ENCODE measurements at regions not wholly inside any gene's neighbourhood (a gene's known extent, or its start where the extent isn't known, plus 50 kb on each side); places are given as distances from the start of the nearest gene placed in this dataset.

GRCh38 chr20:1810926-1811620, 84.1 kb upstream of the SIRPA start:
- peak; percentile 48 for DNase-seq (ENCODE audit: low read depth)
- H3K4me3 ChIP-seq (ENCODE audit: control insufficient read depth, low read depth, low read length) = no peak overlapping the region
- no peak for TF ChIP-seq CTCF (conservative IDR thresholded peaks at IDR 0.05; ENCODE audit: control insufficient read depth, insufficient read depth, low read depth, low read length)

DNA sequence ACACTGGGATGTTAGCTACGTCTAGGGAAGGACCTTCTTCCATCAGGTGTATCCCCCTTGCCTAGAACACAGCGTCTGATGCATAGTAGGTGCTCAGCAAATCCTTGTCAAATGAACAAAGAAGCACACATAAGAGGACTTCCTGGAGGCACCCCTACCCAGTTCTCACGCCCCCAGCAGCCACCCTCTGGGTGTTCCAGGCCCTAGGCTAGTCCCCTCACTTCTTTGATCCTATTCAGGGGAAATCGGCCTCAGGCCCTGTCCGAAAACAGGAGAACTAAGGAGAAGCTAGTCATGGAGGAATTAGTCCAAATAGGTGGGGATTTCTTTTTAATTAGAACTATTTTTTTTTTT, 84.7 kb upstream of the SIRPA start:
- DNase-seq (ENCODE audit: low read depth) = no peak
- no peak overlapping the region for H3K4me3 ChIP-seq (ENCODE audit: control insufficient read depth, low read depth, low read length)

GRCh38 chr20:1809611-1810510, 85.3 kb upstream of the SIRPA start:
- peak; percentile 62 for DNase-seq (ENCODE audit: low read depth)
- H3K4me3 ChIP-seq (ENCODE audit: control insufficient read depth, low read depth, low read length) = no peak overlapping the region
- TF ChIP-seq CTCF (conservative IDR thresholded peaks at IDR 0.05; ENCODE audit: control insufficient read depth, insufficient read depth, low read depth, low read length) = no peak

More for the DNA sequence above, 84.7 kb upstream of the SIRPA start:
- TF ChIP-seq CTCF (conservative IDR thresholded peaks at IDR 0.05; ENCODE audit: control insufficient read depth, insufficient read depth, low read depth, low read length) = no peak

- no peak for TF ChIP-seq CTCF (conservative IDR thresholded peaks at IDR 0.05; ENCODE audit: control insufficient read depth, insufficient read depth, low read depth, low read length)
- DNase-seq (ENCODE audit: low read depth) = peak; percentile 90
These were observed 86.1 kb upstream of the SIRPA start for GRCh38 chr20:1809131-1809572.

DNA sequence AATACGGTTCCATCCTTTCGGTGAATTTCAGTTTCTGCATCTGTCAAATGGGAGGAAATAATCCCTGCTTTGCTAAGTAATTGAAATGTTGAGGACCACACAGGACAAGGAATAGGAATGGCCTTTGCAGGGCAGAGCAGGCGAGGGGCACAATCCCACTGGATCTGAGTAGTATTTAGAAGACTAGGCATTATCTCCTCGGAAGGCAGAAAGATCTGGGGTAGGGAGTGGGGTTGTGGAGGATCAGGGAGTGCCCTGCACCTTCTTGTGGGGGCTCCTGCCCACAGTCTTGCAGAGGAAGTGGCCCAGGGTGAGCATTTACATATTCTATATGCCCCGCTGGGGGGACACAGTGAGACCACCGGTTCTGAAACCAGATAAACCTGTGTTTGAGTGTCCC, 87.1 kb upstream of the SIRPA start:
- TF ChIP-seq CTCF (conservative IDR thresholded peaks at IDR 0.05; ENCODE audit: control insufficient read depth, insufficient read depth, low read depth, low read length) = no peak
- no peak overlapping the region for H3K4me3 ChIP-seq (ENCODE audit: control insufficient read depth, low read depth, low read length)
- DNase-seq (ENCODE audit: low read depth) = no peak

More at GRCh38 chr20:1809131-1809572, 86.1 kb upstream of the SIRPA start:
- no peak overlapping the region for H3K4me3 ChIP-seq (ENCODE audit: control insufficient read depth, low read depth, low read length)

- no peak for DNase-seq (ENCODE audit: low read depth)
- no peak overlapping the region for H3K4me3 ChIP-seq (ENCODE audit: control insufficient read depth, low read depth, low read length)
- TF ChIP-seq CTCF (conservative IDR thresholded peaks at IDR 0.05; ENCODE audit: control insufficient read depth, insufficient read depth, low read depth, low read length) = no peak
These were observed 87.8 kb upstream of the SIRPA start for GRCh38 chr20:1807394-1807793.

All from fibroblast of mammary gland (primary cell).